ENCODE measurements at regions not wholly inside any gene's neighbourhood (a gene's known extent, or its start where the extent isn't known, plus 50 kb on each side); places are given as distances from the start of the nearest gene placed in this dataset.

DNA sequence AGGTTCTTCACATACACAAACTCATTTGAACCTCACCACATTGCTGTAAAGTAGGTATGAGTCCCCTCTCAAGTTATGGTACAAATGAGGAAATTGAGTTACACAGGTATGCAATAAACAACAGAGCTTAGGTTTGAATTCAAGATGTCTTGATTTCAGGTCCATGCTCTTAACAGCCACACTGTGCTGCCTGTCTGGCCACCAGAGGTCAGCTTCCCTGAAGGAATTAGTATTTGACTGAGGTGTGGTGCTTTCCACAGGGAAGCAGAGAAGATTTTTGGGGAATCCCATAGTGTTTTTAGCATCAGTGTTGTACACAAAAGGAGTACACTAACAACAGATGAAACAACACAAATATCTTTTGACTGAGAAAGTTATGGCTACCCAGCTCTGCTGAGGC, 94.4 kb upstream of the ITGA1 start:
- peak in 1 of 2 donors; percentile 34 for DNase-seq (ENCODE audit: low spot score in 2 of 2)
- no peaks in the 10 kb centered on the region for H3K9me3 ChIP-seq
- no peaks in the 10 kb centered on the region for H3K36me3 ChIP-seq
- H3K27me3 ChIP-seq: no peaks in the 10 kb centered on the region
- H3K27ac ChIP-seq: no peak overlapping the region
- H3K4me1 ChIP-seq: peaks cover 0 to 26% (median 0%) of the 10 kb centered on the region in 4 donors
- TF ChIP-seq, protein P1, sequence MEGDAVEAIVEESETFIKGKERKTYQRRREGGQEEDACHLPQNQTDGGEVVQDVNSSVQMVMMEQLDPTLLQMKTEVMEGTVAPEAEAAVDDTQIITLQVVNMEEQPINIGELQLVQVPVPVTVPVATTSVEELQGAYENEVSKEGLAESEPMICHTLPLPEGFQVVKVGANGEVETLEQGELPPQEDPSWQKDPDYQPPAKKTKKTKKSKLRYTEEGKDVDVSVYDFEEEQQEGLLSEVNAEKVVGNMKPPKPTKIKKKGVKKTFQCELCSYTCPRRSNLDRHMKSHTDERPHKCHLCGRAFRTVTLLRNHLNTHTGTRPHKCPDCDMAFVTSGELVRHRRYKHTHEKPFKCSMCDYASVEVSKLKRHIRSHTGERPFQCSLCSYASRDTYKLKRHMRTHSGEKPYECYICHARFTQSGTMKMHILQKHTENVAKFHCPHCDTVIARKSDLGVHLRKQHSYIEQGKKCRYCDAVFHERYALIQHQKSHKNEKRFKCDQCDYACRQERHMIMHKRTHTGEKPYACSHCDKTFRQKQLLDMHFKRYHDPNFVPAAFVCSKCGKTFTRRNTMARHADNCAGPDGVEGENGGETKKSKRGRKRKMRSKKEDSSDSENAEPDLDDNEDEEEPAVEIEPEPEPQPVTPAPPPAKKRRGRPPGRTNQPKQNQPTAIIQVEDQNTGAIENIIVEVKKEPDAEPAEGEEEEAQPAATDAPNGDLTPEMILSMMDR (IDR thresholded peaks at IDR 0.05): peak; percentile 17 to 38 (median 32)
- TF ChIP-seq POLR2A (IDR thresholded peaks at IDR 0.05) (no peak), EP300 (IDR thresholded peaks at IDR 0.05) (no peak)
- H3K4me3 ChIP-seq: no peak overlapping the region

DNA sequence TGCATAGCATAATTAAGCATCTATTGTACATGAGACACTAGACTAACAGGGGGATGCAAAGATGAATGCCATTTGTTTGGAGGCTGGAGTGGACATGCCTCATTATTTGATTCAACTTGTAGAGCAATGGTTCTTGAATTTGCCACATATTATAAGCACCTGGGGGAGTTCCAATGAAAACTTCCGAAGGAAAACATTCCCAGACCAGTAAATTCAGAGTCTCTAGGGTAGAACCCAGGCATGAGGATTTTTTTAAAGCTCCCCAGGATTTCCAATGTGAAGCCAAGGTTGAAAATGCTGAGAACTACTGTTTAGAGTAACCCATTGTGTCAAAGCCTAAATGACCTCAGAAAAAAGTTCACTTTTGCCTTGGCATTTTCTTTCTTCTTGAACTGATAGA, 93.9 kb upstream of the ITGA1 start:
- Histone ChIP-seq H3K27me3 (no peaks in the 10 kb centered on the region), H3K27ac (no peak overlapping the region)

DNA sequence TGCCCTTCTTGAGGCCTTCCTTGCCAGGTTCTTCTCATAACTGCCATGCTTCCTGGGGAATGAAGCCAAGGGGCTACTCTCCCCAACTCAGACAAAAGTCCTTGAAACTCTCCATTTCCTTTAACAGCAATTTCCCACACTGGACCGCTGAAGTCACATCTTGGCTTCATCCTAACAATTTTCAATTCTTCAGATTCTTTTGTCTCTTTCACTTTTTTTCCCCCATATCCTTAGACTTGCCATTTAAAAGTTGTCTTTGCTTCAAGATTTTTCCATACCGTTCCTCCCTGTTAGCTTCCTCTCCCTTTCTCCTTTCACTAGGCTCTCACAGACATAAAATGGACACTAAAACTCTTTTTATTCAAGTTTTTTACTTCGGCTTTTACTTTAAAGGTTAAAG, 93.1 kb upstream of the ITGA1 start:
- H3K36me3 ChIP-seq: no peaks in the 10 kb centered on the region
- no peaks in the 10 kb centered on the region for H3K9me3 ChIP-seq
- peaks cover 0 to 26% (median 0%) of the 10 kb centered on the region in 4 donors for H3K4me1 ChIP-seq
- WGBS, 2 donors: 49 to 53% methylated on average over 3 of the region's 3 CpGs
- H3K4me3 ChIP-seq: no peak overlapping the region
- TF ChIP-seq EP300 (IDR thresholded peaks at IDR 0.05) (no peak), POLR2A (IDR thresholded peaks at IDR 0.05) (no peak)
- TF ChIP-seq, protein P1 (IDR thresholded peaks at IDR 0.05): no peak
- H3K27me3 ChIP-seq: no peaks in the 10 kb centered on the region
- no peak overlapping the region for H3K27ac ChIP-seq
- DNase-seq (ENCODE audit: low spot score in 2 of 2): no peak

More for the DNA sequence above, 93.9 kb upstream of the ITGA1 start:
- H3K36me3 ChIP-seq: no peaks in the 10 kb centered on the region
- H3K4me3 ChIP-seq: no peak overlapping the region
- no peak for TF ChIP-seq EP300 (IDR thresholded peaks at IDR 0.05)
- TF ChIP-seq POLR2A (IDR thresholded peaks at IDR 0.05): no peak
- TF ChIP-seq, protein P1 (IDR thresholded peaks at IDR 0.05): no peak
- WGBS, 2 donors: 77 to 81% methylated on average over 1 of the region's 1 CpG
- no peaks in the 10 kb centered on the region for H3K9me3 ChIP-seq
- DNase-seq (ENCODE audit: low spot score in 2 of 2): no peak
- peaks cover 0 to 26% (median 0%) of the 10 kb centered on the region in 4 donors for H3K4me1 ChIP-seq

DNA sequence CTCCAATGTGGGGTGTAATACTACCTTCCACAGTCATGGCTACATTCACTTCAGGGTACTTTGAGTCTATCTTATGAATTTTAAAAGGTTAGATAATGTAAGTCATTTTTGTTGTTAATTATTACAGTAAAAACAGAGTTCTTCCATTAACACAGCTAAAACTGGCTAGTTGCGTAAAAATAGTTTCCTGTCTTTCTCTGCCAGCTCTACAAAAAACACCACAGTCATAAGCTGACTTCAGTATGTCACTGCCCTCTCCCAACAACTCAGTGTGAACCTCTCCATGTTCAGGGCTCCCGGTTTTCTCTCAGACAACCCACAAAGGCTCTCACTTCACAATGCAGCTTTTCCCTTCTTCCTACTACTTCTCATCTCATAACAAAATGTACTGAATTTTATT, 84.8 kb upstream of the ITGA1 start:
- no peak overlapping the region for H3K27ac ChIP-seq
- H3K27me3 ChIP-seq: no peaks in the 10 kb centered on the region
- TF ChIP-seq, protein P1 (IDR thresholded peaks at IDR 0.05): no peak
- TF ChIP-seq EP300 (IDR thresholded peaks at IDR 0.05): no peak
- no peak for TF ChIP-seq POLR2A (IDR thresholded peaks at IDR 0.05)
- DNase-seq (ENCODE audit: low spot score in 2 of 2): no peak
- H3K9me3 ChIP-seq: no peaks in the 10 kb centered on the region
- no peaks in the 10 kb centered on the region for H3K4me1 ChIP-seq
- H3K36me3 ChIP-seq: no peaks in the 10 kb centered on the region
- 43 to 46% methylated on average over 2 of the region's 2 CpGs for WGBS, 2 donors
- no peak overlapping the region for H3K4me3 ChIP-seq

DNA sequence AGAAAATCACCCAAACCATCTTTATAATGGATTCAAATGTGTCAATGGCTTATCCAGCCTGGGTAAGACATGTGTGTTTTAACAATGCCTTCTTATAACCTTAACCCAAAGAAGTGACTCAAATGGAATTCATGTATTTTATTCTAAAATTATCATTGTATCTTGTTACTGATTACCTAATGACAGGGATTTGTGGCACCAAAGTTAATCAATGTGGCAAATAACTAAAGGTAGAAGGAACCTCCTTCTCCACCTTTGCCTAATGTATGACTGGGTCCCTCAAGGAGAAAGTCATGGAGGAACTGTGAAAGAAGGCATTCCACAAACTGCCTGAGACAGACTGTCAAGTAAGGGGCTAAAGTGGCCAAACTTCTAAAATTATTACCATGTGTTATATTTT, 84.4 kb upstream of the ITGA1 start:
- Histone ChIP-seq H3K9me3 (no peaks in the 10 kb centered on the region), H3K27me3 (no peaks in the 10 kb centered on the region), H3K4me3 (no peak overlapping the region), H3K36me3 (no peaks in the 10 kb centered on the region), H3K4me1 (peaks cover 0 to 3% (median 0%) of the 10 kb centered on the region in 4 donors), H3K27ac (no peak overlapping the region)
- no peak for DNase-seq (ENCODE audit: low spot score in 2 of 2)
- TF ChIP-seq POLR2A (IDR thresholded peaks at IDR 0.05): no peak
- TF ChIP-seq EP300 (IDR thresholded peaks at IDR 0.05): no peak
- TF ChIP-seq, protein P1 (IDR thresholded peaks at IDR 0.05): no peak
